GM12878 (cell line): ENCODE measurements at regions not wholly inside any gene's neighbourhood (a gene's known extent, or its start where the extent isn't known, plus 50 kb on each side); places are given as distances from the start of the nearest gene placed in this dataset.

ENCODE experiments used
- E4F1 ChIP-seq: fragments of 450-650 bp; IDR thresholded peaks from 2 replicates; pipeline ENCODE4 v1.6.1; 2018; ENCODE audit warnings: borderline replicate concordance, mild to moderate bottlenecking; ENCODE audit not compliant: partially characterized antibody
- ESRRA ChIP-seq: IDR thresholded peaks from 2 replicates; pipeline ENCODE4 v1.6.1; 2012; ENCODE audit warnings: mild to moderate bottlenecking, low read length, improper control_type of control experiment
- NBN ChIP-seq: fragments of 450-650 bp; IDR thresholded peaks from 2 replicates; pipeline ENCODE4 v1.6.1; 2016
- RAD51 ChIP-seq: fragments of 450-650 bp; IDR thresholded peaks from 2 replicates; pipeline ENCODE4 v1.6.1; 2016; ENCODE audit warnings: moderate library complexity, mild to moderate bottlenecking, inconsistent platforms
- ZBTB40 ChIP-seq: fragments of 450-650 bp; IDR thresholded peaks from 2 replicates; pipeline ENCODE4 v1.6.1; 2016; ENCODE audit warnings: mild to moderate bottlenecking, moderate library complexity, borderline replicate concordance

- TF ChIP-seq E4F1 (no peak), ZBTB40 (no peak), RAD51 (no peak), ESRRA (no peak), NBN (no peak)
These were observed 514.4 kb upstream of the TBL1XR1 start (continued) for GRCh38 chr3:177711637-177712036.
